HEK293 (cell line): ENCODE measurements at regions not wholly inside any gene's neighbourhood (a gene's known extent, or its start where the extent isn't known, plus 50 kb on each side); places are given as distances from the start of the nearest gene placed in this dataset.

Experiments used
- CTCF ChIA-PET: fragments of 350-600 bp; formaldehyde crosslinking; extraction: SDS; loops from one replicate; lab custom pipeline; 2021; ENCODE audit warnings: antibody characterized with exemption; lab: Yijun Ruan, JAX
- POLR2A ChIA-PET: fragments of 300-600 bp; formaldehyde crosslinking; extraction: SDS; loops from one replicate; lab custom pipeline; 2020; ENCODE audit warnings: antibody characterized with exemption, inconsistent platforms; lab: Yijun Ruan, JAX
- H3K27ac ChIP-seq: fragments of 200-500 bp; sonication (Bioruptor generic); 2 replicates; pipeline ENCODE4 v1.5.1; 2014; ENCODE audit warnings: low read depth, low read length, control low read depth, inconsistent platforms; ENCODE audit errors: extremely low read depth
- H3K36me3 ChIP-seq, 2 experiments: fragments of 200-500 bp in 1 of 2; sonication (Bioruptor generic) in 1 of 2; 1 replicate in 1 of 2; 2 replicates in 1 of 2; pipeline ENCODE4 v1.5.1; 2014 to 2017; ENCODE audit warnings: inconsistent platforms in 2 of 2, low read length in 2 of 2; ENCODE audit not compliant: control insufficient read depth in 2 of 2, insufficient read depth in 1 of 2
- H3K4me1 ChIP-seq: fragments of 200-500 bp; sonication (Bioruptor generic); 2 replicates; pipeline ENCODE4 v1.5.1; 2014; ENCODE audit warnings: mild to moderate bottlenecking, low read length, inconsistent platforms; ENCODE audit not compliant: control insufficient read depth, insufficient read depth
- H3K4me3 ChIP-seq: 2 replicates; pipeline ENCODE4 v1.5.1; 2011; ENCODE audit warnings: low read depth, mild to moderate bottlenecking, control low read depth, low read length, moderate library complexity
- H3K9me3 ChIP-seq: fragments of 200-500 bp; sonication (Bioruptor generic); 2 replicates; pipeline ENCODE4 v1.5.1; 2014; ENCODE audit warnings: low read depth, low read length, inconsistent platforms; ENCODE audit not compliant: control insufficient read depth, insufficient read depth
- EGR2 ChIP-seq: fragments of 450-650 bp; formaldehyde crosslinking; IDR thresholded peaks from 2 replicates; pipeline ENCODE4 v1.5.1; 2016; ENCODE audit warnings: low read depth, missing biosample characterization, missing genetic modification characterization
- PRDM1 ChIP-seq: fragments of 450-650 bp; formaldehyde crosslinking; IDR thresholded peaks from 2 replicates; pipeline ENCODE4; 2016; ENCODE audit warnings: missing biosample characterization, missing genetic modification characterization
- WT1 ChIP-seq: fragments of 450-650 bp; formaldehyde crosslinking; IDR thresholded peaks from 2 replicates; pipeline ENCODE4 v1.5.1; 2016; ENCODE audit warnings: missing biosample characterization, missing genetic modification characterization
- ZFHX2 ChIP-seq: fragments of 450-650 bp; formaldehyde crosslinking; conservative IDR thresholded peaks from 2 replicates; pipeline ENCODE4 v1.5.1; 2016; ENCODE audit warnings: missing biosample characterization, missing genetic modification characterization
- ZFP3 ChIP-seq: fragments of 450-650 bp; formaldehyde crosslinking; IDR thresholded peaks from 2 replicates; pipeline ENCODE4 v1.5.1; 2016; ENCODE audit warnings: low read depth, missing biosample characterization, missing genetic modification characterization
- ZFP37 ChIP-seq: fragments of 450-650 bp; formaldehyde crosslinking; IDR thresholded peaks from 2 replicates; pipeline ENCODE4 v1.5.1; 2016; ENCODE audit warnings: missing biosample characterization, missing genetic modification characterization
- ZNF366 ChIP-seq: fragments of 450-650 bp; formaldehyde crosslinking; conservative IDR thresholded peaks from 2 replicates; pipeline ENCODE4 v1.5.1; 2016; ENCODE audit warnings: missing biosample characterization, missing genetic modification characterization
- ZNF398 ChIP-seq: fragments of 450-650 bp; formaldehyde crosslinking; IDR thresholded peaks from 2 replicates; pipeline ENCODE4 v1.5.1; 2017; ENCODE audit warnings: missing biosample characterization, missing genetic modification characterization
- ZNF423 ChIP-seq: fragments of 450-650 bp; formaldehyde crosslinking; IDR thresholded peaks from 2 replicates; pipeline ENCODE4 v1.5.1; 2016; ENCODE audit warnings: missing biosample characterization, missing genetic modification characterization
- ZNF501 ChIP-seq: fragments of 450-650 bp; formaldehyde crosslinking; IDR thresholded peaks from 2 replicates; pipeline ENCODE4 v1.5.1; 2016; ENCODE audit warnings: missing biosample characterization, missing genetic modification characterization
- ZNF76 ChIP-seq: fragments of 450-650 bp; formaldehyde crosslinking; IDR thresholded peaks from 2 replicates; pipeline ENCODE4; 2016; ENCODE audit warnings: low read depth, missing biosample characterization, missing genetic modification characterization, borderline replicate concordance
- ZNF785 ChIP-seq: fragments of 450-650 bp; formaldehyde crosslinking; IDR thresholded peaks from 2 replicates; pipeline ENCODE4 v1.5.1; 2016; ENCODE audit warnings: missing biosample characterization, missing genetic modification characterization
- ZNF843 ChIP-seq: fragments of 450-650 bp; formaldehyde crosslinking; IDR thresholded peaks from 2 replicates; pipeline ENCODE4 v1.5.1; 2016; ENCODE audit warnings: missing biosample characterization, missing genetic modification characterization
- ZSCAN18 ChIP-seq: fragments of 450-650 bp; formaldehyde crosslinking; IDR thresholded peaks from 2 replicates; pipeline ENCODE4 v1.5.1; 2016; ENCODE audit warnings: missing biosample characterization, missing genetic modification characterization
- TF ChIP-seq, protein P1 (sequence below): fragments of 450-650 bp; formaldehyde crosslinking; IDR thresholded peaks from 2 replicates; pipeline ENCODE4 v1.5.0; 2017; ENCODE audit warnings: missing biosample characterization, missing genetic modification characterization, borderline replicate concordance

- no peaks in the 10 kb centered on the region for H3K36me3 ChIP-seq
- no peaks in the 10 kb centered on the region for H3K9me3 ChIP-seq
- TF ChIP-seq ZNF423 (tag by site-specific recombination): no peak
- TF ChIP-seq ZNF785: no peak
- TF ChIP-seq WT1 (tag by site-specific recombination): peak; percentile 58; the same call in 1 of the 2 replicates
- TF ChIP-seq, protein P1, sequence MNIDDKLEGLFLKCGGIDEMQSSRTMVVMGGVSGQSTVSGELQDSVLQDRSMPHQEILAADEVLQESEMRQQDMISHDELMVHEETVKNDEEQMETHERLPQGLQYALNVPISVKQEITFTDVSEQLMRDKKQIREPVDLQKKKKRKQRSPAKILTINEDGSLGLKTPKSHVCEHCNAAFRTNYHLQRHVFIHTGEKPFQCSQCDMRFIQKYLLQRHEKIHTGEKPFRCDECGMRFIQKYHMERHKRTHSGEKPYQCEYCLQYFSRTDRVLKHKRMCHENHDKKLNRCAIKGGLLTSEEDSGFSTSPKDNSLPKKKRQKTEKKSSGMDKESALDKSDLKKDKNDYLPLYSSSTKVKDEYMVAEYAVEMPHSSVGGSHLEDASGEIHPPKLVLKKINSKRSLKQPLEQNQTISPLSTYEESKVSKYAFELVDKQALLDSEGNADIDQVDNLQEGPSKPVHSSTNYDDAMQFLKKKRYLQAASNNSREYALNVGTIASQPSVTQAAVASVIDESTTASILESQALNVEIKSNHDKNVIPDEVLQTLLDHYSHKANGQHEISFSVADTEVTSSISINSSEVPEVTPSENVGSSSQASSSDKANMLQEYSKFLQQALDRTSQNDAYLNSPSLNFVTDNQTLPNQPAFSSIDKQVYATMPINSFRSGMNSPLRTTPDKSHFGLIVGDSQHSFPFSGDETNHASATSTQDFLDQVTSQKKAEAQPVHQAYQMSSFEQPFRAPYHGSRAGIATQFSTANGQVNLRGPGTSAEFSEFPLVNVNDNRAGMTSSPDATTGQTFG (tag by site-specific recombination): 0 out of 2 replicates have a peak, but pooled peaks have one; percentile 39
- TF ChIP-seq ZNF398 (tag by site-specific recombination): peak; percentile 75
- no peak for TF ChIP-seq ZNF501 (tag by site-specific recombination)
- no peak for TF ChIP-seq ZNF76 (tag by site-specific recombination)
- peak; percentile 86 for TF ChIP-seq ZFHX2 (tag by site-specific recombination)
- TF ChIP-seq ZNF843 (tag by site-specific recombination): no peak
- peak; percentile 92 for TF ChIP-seq EGR2 (tag by site-specific recombination)
- H3K27ac ChIP-seq: no peak overlapping the region
- no peak overlapping the region for H3K4me3 ChIP-seq
- 0 out of 2 replicates have a peak, but pooled peaks cover 2% of the 10 kb centered on the region for H3K4me1 ChIP-seq
- ChIA-PET CTCF (interaction anchor here (0.8 kb wide), 1 partner anchor 22 kb away, joined by 3 read pairs; no protein-coding TSS in a partner anchor), POLR2A (no interaction called here)
These were observed 494.7 kb upstream of the PROK2 start for GRCh38 chr3:72279631-72280041.

- POLR2A ChIA-PET: no interaction called here
- Histone ChIP-seq H3K9me3 (no peaks in the 10 kb centered on the region), H3K4me3 (no peak overlapping the region), H3K4me1 (peaks cover 6% of the 10 kb centered on the region; the same call in 1 of the 2 replicates), H3K36me3 (no peaks in the 10 kb centered on the region), H3K27ac (no peak overlapping the region)
- CTCF ChIA-PET: interaction anchor here (0.8 kb wide), 1 partner anchor 21 kb away, joined by 3 read pairs; no protein-coding TSS in a partner anchor
- TF ChIP-seq ZNF366 (tag by site-specific recombination): peak; percentile 87
- TF ChIP-seq ZFP3 (tag by site-specific recombination): no peak
- peak; percentile 81 for TF ChIP-seq PRDM1 (tag by site-specific recombination)
- no peak for TF ChIP-seq ZFP37 (tag by site-specific recombination)
- TF ChIP-seq ZSCAN18: no peak
These were observed 494.2 kb upstream of the PROK2 start for GRCh38 chr3:72279068-72279604.
